Right forelimb (tissue), 1 donor: ENCODE measurements at regions not wholly inside any gene's neighbourhood (a gene's known extent, or its start where the extent isn't known, plus 50 kb on each side); places are given as distances from the start of the nearest gene placed in this dataset.

Experiments
- DNase-seq: peaks from one replicate; pipeline ENCODE4 v3.0.0-alpha.2; 2018

DNA sequence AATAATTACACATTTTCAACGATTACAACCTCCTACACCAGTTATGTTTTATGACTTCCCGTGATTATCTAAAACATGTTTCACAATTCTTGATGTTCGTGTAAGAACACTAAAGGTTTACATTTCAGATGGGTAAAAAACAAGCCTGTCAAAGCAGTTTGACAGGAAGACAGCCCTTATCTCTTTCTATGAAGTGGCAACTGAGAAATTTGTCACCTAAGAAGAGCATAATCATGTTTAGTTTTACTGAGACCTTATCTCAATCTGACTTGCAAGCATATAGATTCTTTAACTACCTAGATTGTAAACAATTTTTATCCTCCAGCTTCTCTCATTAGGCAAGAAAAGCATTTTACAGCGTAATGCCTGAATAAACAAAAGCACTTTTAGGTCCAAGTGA is 218.4 kb upstream of the ZBED5 start:
- DNase-seq, result no peak

DNA sequence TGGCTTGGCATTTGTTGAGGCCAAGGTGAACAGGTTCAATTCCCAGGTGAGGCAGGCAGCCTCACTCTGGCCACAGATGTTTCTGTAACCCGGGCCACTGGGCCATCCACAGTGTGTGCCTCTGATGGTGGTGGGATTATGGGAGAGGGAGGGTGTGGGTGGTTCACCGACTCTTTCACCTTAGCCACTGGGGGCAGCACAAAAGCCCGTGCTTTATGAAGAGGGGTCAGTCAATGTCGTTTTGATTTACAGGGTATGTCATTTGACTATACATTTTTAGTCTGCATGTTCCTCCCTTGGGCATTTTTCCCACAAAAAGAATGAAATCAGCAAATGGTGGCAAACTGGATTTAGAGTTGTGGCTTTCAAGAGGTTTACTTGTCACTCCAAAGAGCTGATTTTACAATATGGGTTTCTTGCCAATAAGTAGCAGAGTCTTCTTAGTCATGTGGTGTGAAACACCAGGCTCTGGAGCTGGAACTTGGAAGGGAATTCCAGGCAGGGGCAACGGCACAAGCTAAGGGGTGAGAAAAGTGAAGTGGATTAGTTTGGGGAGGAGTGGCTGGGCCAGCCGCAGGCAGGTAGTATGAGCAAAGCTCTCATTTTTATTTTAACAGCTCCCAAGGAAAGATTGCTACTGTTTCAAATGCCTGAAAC is 217.8 kb upstream of the ZBED5 start:
- no peak for DNase-seq

DNA sequence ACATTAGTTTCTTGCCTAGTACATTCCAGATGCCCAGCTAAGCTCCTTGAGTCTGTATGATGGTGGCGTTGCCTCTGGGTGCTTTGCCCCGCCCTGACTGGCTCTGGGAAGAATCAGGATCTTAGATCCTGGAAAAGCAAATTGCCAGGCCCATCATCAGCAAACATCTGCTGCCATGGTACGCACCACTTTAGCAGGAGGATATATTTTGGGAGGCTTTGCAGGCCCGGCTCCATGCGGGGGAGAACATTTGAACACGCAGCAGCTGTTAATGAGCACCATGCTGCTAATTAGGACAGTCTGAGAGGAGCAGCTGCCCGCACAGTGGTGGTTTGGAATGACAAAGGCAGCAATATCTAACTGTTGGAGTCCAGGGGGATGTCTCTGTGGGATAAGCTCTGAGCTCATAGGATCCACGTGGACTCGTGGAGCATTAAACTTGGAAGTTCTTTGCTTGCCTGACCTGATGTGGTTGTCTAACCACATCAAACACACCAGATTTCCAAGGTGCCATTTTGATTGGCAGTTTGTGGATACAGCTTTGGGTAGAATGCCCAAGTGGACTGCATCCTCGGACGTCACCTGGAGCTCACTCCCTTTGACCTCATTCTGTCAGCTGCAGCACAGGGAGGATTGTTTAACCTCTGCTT is 217.0 kb upstream of the ZBED5 start:
- no peak for DNase-seq

- DNase-seq, result no peak
These were observed 216.1 kb upstream of the ZBED5 start for GRCh38 chr11:11073996-11074395.

- DNase-seq, result no peak
These were observed 214.2 kb upstream of the ZBED5 start for GRCh38 chr11:11072067-11072466.

- no peak for DNase-seq
These were observed 213.6 kb upstream of the ZBED5 start for GRCh38 chr11:11071486-11071885.

- no peak for DNase-seq
These were observed 213.1 kb upstream of the ZBED5 start for GRCh38 chr11:11070976-11071375.

GRCh38 chr11:11069841-11070835 is 212.3 kb upstream of the ZBED5 start:
- DNase-seq, result peak; percentile 68

DNA sequence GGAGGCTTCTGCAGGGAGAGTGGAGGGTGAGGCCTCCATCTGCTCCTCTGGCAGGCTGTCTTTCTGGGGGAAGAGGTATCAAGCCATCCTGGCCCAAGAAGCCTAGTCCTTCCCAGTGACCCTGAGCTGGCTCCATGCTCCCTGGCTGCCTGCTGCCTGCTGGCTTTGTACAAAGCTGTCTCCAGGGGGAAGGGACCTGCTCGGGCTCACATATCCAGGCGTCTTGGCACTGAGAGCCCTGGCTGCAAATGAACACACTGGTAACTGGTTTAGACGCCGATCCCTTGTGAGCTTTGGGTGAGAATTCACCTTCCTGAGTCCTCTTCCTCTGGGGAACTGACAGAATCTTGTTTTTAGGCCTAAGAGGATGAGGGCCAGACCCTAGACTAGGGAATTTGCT is 210.3 kb upstream of the ZBED5 start:
- no peak for DNase-seq

GRCh38 chr11:11065396-11065795 is 207.5 kb upstream of the ZBED5 start:
- DNase-seq, result no peak

- DNase-seq, result no peak
These were observed 199.6 kb upstream of the ZBED5 start for GRCh38 chr11:11057472-11057854.

DNA sequence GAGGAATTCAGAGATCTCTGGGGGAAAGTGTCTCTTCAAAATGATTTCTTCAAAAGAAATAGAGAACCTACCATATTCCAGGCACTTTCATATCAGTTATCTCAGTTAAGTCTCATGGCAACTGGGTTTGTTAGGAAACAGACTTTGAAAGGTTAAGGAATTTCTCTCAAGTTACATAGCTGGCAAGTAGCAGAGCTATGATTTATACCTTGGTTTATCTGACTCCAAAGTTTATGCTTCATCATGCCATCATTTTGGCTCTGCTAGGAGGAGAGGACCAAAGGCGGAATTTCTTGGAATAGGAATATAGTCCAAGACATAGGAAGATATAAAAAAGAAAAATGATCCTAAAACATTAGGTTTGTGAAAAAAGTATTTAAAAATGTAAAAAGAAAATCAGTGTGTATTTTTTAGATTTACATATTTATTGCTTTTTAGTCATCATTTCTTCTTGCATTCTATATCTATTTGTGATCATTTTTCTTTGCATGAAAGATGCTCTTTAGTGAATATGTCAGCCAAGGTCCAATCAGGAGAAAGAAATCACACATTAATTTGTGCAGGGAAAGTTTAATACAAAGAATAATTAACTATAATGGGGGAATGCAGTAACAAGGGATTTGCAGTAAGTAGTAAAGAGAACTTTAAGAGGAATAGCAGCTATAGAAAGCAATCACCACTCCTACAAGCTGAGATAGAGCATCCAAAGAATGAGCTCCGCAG is 199.1 kb upstream of the ZBED5 start:
- no peak for DNase-seq

GRCh38 chr11:11056316-11056715 is 198.5 kb upstream of the ZBED5 start:
- no peak for DNase-seq

DNA sequence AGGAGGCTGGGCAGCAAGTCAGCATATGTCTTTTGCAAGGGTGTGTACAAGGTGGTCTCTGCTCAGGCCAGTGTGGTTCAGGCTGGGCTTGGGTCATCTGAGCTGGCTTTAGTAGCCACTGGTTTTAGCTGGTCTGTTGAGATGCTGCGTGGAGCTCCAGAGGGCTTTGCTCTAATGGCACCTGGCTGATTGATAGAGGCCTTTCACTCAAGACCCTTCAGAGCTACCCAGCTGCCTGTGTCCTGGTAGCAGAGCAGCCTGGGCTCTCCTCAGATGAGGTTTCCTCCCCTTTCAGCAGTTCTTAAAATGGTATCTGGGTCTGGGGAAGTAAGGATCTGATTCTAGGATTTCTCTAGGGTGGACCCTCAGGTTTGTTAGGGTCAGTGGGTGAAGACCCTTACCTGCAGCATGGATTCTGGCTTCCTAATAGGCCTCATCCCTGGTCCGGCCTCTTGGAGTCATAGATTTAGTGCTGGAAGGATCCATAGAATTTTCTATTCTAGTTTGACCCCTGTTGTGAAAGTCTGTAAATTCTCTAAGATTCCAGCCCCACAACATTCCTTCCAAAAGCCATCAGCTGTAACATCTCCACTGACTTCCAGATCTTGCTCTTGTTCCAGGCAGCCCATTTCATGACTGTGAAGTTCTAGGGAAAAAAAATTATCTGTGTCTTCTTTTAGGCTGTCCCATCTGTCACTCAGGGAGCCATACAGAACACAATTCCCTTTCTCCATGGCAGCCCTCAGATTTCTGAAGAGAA is 190.2 kb upstream of the ZBED5 start:
- DNase-seq, result no peak

DNA sequence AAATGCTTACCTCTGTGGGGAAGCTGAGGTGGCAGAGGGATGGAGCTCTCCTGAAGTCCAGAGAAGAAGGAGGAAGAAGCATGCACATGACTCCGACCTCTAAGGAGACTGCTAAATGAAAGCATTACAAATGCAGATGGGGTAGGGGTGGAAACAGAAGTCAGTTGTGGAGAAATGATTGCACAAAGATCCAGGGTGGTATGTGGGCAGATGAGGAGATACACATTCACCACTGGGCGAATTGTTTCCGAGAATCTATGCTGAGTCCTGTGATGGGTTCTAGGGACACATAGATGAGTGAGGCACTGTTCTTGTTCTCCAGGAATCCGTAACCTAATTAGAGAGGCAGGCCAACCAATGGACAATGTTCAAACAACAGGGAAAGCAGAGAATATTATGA is 188.9 kb upstream of the ZBED5 start:
- DNase-seq, result no peak

DNA sequence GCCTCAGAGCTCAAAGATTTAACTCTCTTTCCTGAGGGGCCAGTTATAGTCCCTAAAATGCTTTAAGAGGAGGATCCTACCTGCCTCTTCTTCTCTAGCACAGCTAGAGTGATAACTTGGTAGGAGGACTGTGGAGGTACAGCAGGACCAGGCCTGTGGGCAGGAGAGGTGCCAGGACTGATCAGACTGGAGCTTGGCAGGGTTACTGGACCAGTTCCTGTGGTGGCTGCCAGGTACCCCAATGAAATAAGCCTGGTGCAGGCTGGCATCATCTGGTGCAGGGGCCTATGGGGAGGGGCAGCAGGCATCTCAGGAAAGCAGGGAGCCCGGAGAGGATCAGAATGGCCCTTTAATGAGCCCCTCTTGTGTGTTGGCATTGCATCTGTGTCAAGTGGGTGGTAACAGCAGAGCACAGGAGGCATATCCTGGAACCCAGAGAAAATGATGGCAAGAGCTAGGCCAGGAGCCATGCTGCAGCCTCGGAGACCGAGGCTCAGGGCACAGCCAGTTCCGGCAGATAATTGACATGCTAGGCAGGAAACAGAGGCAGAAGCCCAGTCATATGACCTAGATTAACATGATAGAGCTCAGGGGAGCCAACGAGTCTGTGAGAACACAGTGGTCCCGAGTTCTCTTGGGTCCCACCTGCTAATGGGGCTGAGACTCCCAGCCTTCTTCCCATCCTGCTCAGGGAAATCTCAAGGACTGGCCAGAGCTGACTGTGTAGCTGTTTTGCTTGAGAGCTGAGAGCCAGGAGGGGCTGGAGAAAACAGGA is 187.5 kb upstream of the ZBED5 start:
- DNase-seq, result no peak

DNA sequence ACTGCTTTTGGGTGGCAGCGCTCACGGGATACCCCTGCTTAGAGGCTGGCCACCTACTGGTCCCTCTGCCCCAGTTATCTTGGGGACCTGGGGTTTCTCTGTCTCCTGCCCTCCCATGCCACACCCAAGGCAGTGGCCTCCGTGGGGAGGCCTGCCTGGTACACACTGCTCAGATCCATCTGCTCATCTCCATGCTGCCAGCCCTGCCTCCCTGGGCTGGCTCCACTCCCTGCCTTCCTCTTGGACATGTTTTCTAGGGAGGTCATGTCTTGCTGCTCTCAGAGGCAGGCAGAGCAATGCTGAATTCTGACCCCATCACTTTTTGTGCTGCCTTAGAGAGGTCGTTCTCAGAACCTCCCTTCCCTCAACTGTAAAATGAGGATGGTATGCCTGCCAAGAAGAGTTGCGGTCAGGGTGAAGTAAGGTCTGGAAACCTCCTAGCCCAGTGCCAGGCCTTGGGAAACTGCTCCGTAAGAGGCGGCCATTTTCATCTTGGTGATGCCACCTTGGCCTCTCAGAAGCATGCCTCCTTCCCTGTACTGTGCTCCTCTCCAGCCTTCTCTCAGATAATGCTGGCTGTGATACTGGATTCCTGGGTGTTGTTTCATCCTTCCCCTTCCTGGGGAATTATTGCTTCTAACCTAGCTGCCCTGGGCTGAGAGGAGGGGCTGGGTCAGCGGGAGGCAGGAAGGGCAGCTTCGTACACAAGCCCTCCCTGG is 186.4 kb upstream of the ZBED5 start:
- DNase-seq, result no peak

DNA sequence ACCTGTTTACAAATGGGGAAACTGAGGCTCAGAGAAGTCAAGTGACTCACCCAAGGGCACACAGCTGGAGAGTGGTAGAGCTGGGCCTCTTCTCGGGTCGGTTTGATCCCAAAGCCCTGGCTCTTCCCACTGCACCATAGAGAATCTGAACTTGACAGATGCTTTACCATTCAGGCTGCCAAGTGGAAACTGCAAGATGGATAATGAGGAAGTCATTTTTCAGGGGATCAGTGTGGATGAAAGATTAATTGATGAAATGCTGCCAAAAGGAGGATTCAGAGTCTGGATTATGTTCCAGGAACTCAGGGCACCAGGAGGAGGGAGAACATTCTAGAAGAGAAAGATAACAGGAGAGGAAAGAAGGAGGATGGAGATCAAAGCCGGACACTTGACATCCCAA is 185.9 kb upstream of the ZBED5 start:
- DNase-seq, result no peak

GRCh38 chr11:11039208-11039965 is 181.5 kb upstream of the ZBED5 start:
- DNase-seq, result no peak

- no peak for DNase-seq
These were observed 180.9 kb upstream of the ZBED5 start for GRCh38 chr11:11038782-11039181.
